Neural cell (in vitro differentiated cells): ENCODE measurements at regions not wholly inside any gene's neighbourhood (a gene's known extent, or its start where the extent isn't known, plus 50 kb on each side); places are given as distances from the start of the nearest gene placed in this dataset.

Experiments
- H2AFZ ChIP-seq: fragments of 200-600, 300-800 bp; sonication (generic), shearing (Covaris generic); 2 replicates; pipeline ENCODE4 v1.6.0; 2014; ENCODE audit warnings: low read depth, mild to moderate bottlenecking, antibody characterized with exemption, low read length, moderate library complexity
- H3F3A ChIP-seq: fragments of 200-600 bp; shearing (Covaris generic); 2 replicates; pipeline ENCODE4 v1.6.1; 2016; ENCODE audit warnings: mild to moderate bottlenecking, moderate library complexity, mixed read lengths, antibody characterized with exemption, low read length; ENCODE audit not compliant: insufficient read depth, poor library complexity, severe bottlenecking
- H3K27ac ChIP-seq: fragments of 200-600, 300-800 bp; sonication (generic), shearing (Covaris generic); 2 replicates; pipeline ENCODE4 v1.5.1; 2014; ENCODE audit warnings: mild to moderate bottlenecking, low read length, moderate library complexity
- H3K27me3 ChIP-seq: fragments of 300-800, 200-600 bp; sonication (generic), shearing (Covaris generic); 2 replicates; pipeline ENCODE4 v1.6.0; 2014; ENCODE audit warnings: mild to moderate bottlenecking, low read depth, low read length, moderate library complexity; ENCODE audit not compliant: insufficient read depth
- H3K36me3 ChIP-seq: fragments of 300-800, 200-600 bp; sonication (generic), shearing (Covaris generic); 2 replicates; pipeline ENCODE4 v1.5.1; 2014; ENCODE audit warnings: mild to moderate bottlenecking, antibody characterized with exemption, low read length, moderate library complexity; ENCODE audit not compliant: insufficient read depth
- H3K4me2 ChIP-seq: fragments of 300-800, 200-600 bp; sonication (generic), shearing (Covaris generic); 2 replicates; pipeline ENCODE4 v1.6.0; 2014; ENCODE audit warnings: mild to moderate bottlenecking, low read length
- H3K4me3 ChIP-seq: fragments of 300-800, 200-600 bp; sonication (generic), shearing (Covaris generic); 2 replicates; pipeline ENCODE4 v1.5.1; 2014; ENCODE audit warnings: mild to moderate bottlenecking, low read length, moderate library complexity
- H3K79me2 ChIP-seq: fragments of 200-600 bp; shearing (Covaris generic); replicated peaks from 2 replicates; pipeline ENCODE4 v1.6.0; 2014; ENCODE audit warnings: mild to moderate bottlenecking, low read length, moderate library complexity; ENCODE audit not compliant: insufficient read depth
- H3K9ac ChIP-seq: fragments of 300-800, 200-600 bp; sonication (generic), shearing (Covaris generic); 2 replicates; pipeline ENCODE4 v1.6.1; 2016; ENCODE audit warnings: mild to moderate bottlenecking, low read length, mixed read lengths
- H3K9me2 ChIP-seq: fragments of 200-600 bp; shearing (Covaris generic); 2 replicates; pipeline ENCODE4 v1.6.1; 2016; ENCODE audit warnings: mild to moderate bottlenecking, low read length, mixed read lengths; ENCODE audit not compliant: insufficient read depth
- H3K9me3 ChIP-seq: fragments of 200-600, 300-800 bp; sonication (generic), shearing (Covaris generic); 2 replicates; pipeline ENCODE4 v1.6.1; 2016; ENCODE audit warnings: mild to moderate bottlenecking, mixed run types, low read length, moderate library complexity, mixed read lengths
- H4K20me1 ChIP-seq: fragments of 200-600 bp; shearing (Covaris generic); 2 replicates; pipeline ENCODE4 v1.6.1; 2016; ENCODE audit warnings: mild to moderate bottlenecking, mixed run types; ENCODE audit not compliant: insufficient read depth
- EP300 ChIP-seq: fragments of 450-650 bp; conservative IDR thresholded peaks from 2 replicates; pipeline ENCODE4 v1.6.1; 2014; ENCODE audit warnings: antibody characterized with exemption, mild to moderate bottlenecking, moderate library complexity; ENCODE audit not compliant: poor library complexity, severe bottlenecking
- EZH2 ChIP-seq: fragments of 200-600, 300-800 bp; shearing (Covaris generic), sonication (generic); IDR thresholded peaks from 2 replicates; pipeline ENCODE4 v1.6.1; 2014; ENCODE audit warnings: antibody characterized with exemption, low read length, borderline replicate concordance, mild to moderate bottlenecking; ENCODE audit not compliant: insufficient read depth, poor library complexity, severe bottlenecking
- MXI1 ChIP-seq: fragments of 450-650 bp; conservative IDR thresholded peaks from 2 replicates; pipeline ENCODE4 v1.6.1; 2014; ENCODE audit warnings: antibody characterized with exemption, mild to moderate bottlenecking; ENCODE audit not compliant: poor library complexity, severe bottlenecking
- POLR2AphosphoS5 ChIP-seq: IDR thresholded peaks from 2 replicates; pipeline ENCODE4 v1.6.1; 2012
- RAD21 ChIP-seq: fragments of 450-650 bp; conservative IDR thresholded peaks from 2 replicates; pipeline ENCODE4 v1.6.1; 2014; ENCODE audit warnings: antibody characterized with exemption, mild to moderate bottlenecking, moderate library complexity
- SMC3 ChIP-seq: fragments of 450-650 bp; conservative IDR thresholded peaks from 2 replicates; pipeline ENCODE4 v1.6.1; 2014; ENCODE audit warnings: antibody characterized with exemption, mild to moderate bottlenecking, moderate library complexity; ENCODE audit not compliant: poor library complexity
- TAF1 ChIP-seq: IDR thresholded peaks from 2 replicates; pipeline ENCODE4 v1.6.1; 2012; ENCODE audit warnings: low read depth
- TF ChIP-seq, protein P1 (sequence below): IDR thresholded peaks from 2 replicates; pipeline ENCODE4 v1.6.1; 2012; ENCODE audit warnings: borderline replicate concordance
- TF ChIP-seq, protein P2 (sequence below): fragments of 450-650 bp; IDR thresholded peaks from 2 replicates; pipeline ENCODE4 v1.5.1; 2014; ENCODE audit warnings: antibody characterized with exemption, mild to moderate bottlenecking, moderate library complexity; ENCODE audit not compliant: poor library complexity, severe bottlenecking

GRCh38 chr2:144030791-144031190, 489.1 kb downstream of the ZEB2 start:
- Histone ChIP-seq H3K36me3 (no peaks in the 10 kb centered on the region), H3K4me2 (no peak overlapping the region), H3K27ac (no peak overlapping the region), H3F3A (no peaks in the 10 kb centered on the region), H3K79me2 (no peaks in the 10 kb centered on the region), H3K4me3 (no peak overlapping the region), H4K20me1 (no peaks in the 10 kb centered on the region), H3K27me3 (no peaks in the 10 kb centered on the region), H3K9me2 (no peaks in the 10 kb centered on the region), H3K9me3 (no peaks in the 10 kb centered on the region), H2AFZ (no peak overlapping the region), H3K9ac (no peak overlapping the region)
- no peak for TF ChIP-seq POLR2AphosphoS5
- TF ChIP-seq EP300, result no peak
- TF ChIP-seq TAF1, result no peak
- TF ChIP-seq, protein P1, sequence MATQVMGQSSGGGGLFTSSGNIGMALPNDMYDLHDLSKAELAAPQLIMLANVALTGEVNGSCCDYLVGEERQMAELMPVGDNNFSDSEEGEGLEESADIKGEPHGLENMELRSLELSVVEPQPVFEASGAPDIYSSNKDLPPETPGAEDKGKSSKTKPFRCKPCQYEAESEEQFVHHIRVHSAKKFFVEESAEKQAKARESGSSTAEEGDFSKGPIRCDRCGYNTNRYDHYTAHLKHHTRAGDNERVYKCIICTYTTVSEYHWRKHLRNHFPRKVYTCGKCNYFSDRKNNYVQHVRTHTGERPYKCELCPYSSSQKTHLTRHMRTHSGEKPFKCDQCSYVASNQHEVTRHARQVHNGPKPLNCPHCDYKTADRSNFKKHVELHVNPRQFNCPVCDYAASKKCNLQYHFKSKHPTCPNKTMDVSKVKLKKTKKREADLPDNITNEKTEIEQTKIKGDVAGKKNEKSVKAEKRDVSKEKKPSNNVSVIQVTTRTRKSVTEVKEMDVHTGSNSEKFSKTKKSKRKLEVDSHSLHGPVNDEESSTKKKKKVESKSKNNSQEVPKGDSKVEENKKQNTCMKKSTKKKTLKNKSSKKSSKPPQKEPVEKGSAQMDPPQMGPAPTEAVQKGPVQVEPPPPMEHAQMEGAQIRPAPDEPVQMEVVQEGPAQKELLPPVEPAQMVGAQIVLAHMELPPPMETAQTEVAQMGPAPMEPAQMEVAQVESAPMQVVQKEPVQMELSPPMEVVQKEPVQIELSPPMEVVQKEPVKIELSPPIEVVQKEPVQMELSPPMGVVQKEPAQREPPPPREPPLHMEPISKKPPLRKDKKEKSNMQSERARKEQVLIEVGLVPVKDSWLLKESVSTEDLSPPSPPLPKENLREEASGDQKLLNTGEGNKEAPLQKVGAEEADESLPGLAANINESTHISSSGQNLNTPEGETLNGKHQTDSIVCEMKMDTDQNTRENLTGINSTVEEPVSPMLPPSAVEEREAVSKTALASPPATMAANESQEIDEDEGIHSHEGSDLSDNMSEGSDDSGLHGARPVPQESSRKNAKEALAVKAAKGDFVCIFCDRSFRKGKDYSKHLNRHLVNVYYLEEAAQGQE, result no peak
- TF ChIP-seq MXI1, result no peak
- no peak for TF ChIP-seq EZH2
- TF ChIP-seq RAD21, result no peak
- TF ChIP-seq, protein P2, sequence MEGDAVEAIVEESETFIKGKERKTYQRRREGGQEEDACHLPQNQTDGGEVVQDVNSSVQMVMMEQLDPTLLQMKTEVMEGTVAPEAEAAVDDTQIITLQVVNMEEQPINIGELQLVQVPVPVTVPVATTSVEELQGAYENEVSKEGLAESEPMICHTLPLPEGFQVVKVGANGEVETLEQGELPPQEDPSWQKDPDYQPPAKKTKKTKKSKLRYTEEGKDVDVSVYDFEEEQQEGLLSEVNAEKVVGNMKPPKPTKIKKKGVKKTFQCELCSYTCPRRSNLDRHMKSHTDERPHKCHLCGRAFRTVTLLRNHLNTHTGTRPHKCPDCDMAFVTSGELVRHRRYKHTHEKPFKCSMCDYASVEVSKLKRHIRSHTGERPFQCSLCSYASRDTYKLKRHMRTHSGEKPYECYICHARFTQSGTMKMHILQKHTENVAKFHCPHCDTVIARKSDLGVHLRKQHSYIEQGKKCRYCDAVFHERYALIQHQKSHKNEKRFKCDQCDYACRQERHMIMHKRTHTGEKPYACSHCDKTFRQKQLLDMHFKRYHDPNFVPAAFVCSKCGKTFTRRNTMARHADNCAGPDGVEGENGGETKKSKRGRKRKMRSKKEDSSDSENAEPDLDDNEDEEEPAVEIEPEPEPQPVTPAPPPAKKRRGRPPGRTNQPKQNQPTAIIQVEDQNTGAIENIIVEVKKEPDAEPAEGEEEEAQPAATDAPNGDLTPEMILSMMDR, result no peak
- TF ChIP-seq SMC3, result no peak

- Histone ChIP-seq H3K9ac (no peak overlapping the region), H3K79me2 (no peaks in the 10 kb centered on the region), H3K4me3 (no peak overlapping the region), H3F3A (no peaks in the 10 kb centered on the region), H3K36me3 (no peaks in the 10 kb centered on the region), H3K4me2 (no peak overlapping the region), H2AFZ (no peak overlapping the region), H3K9me2 (no peaks in the 10 kb centered on the region), H3K27me3 (no peaks in the 10 kb centered on the region), H4K20me1 (no peaks in the 10 kb centered on the region), H3K9me3 (no peaks in the 10 kb centered on the region), H3K27ac (no peak overlapping the region)
- TF ChIP-seq TAF1 (no peak), EP300 (no peak), POLR2AphosphoS5 (no peak), EZH2 (no peak), RAD21 (no peak), SMC3 (no peak), MXI1 (no peak)
- TF ChIP-seq, protein P1, result no peak
- TF ChIP-seq, protein P2, result no peak
Measured at GRCh38 chr2:144027593-144027992, 492.3 kb downstream of the ZEB2 start.
